ENCODE measurements at regions not wholly inside any gene's neighbourhood (a gene's known extent, or its start where the extent isn't known, plus 50 kb on each side); places are given as distances from the start of the nearest gene placed in this dataset.

DNA sequence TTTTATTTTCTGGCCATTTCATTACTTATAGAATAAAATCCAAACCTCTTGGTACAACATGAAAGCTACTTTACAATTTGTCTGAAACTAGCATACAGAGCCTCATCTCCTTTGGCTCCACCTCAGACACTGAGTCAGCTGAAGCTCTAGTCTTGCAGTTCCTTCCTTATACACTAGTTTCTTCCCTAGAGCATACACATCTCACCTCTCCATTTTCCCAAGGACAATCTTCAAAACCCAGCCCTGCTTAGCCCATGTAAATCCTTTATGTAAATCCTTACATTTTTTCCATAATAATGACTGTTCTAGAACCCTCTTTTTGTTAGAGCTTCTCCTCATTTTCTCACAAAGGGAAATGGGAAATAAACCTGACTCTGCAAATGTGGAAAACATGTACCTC, 463.4 kb downstream of the SLC16A7 start:
- no peak overlapping the region for H3K27ac Mint-ChIP-seq
- no peaks in the 10 kb centered on the region for H3K4me1 ChIP-seq
- no peaks in the 10 kb centered on the region for H3K36me3 Mint-ChIP-seq
- H4K20me1 ChIP-seq (ENCODE audit: low read depth): no peaks in the 10 kb centered on the region
- H3K79me2 ChIP-seq (ENCODE audit: low read depth): no peaks in the 10 kb centered on the region
- H3K4me3 Mint-ChIP-seq: no peak overlapping the region
- no peak overlapping the region for H3K9ac ChIP-seq
- no peaks in the 10 kb centered on the region for H3K36me3 ChIP-seq
- no peaks in the 10 kb centered on the region for H3K9me3 ChIP-seq (ENCODE audit: low read depth)
- peaks cover 2% of the 10 kb centered on the region for H3K27me3 Mint-ChIP-seq (ENCODE audit: insufficient read depth, low read depth)
- no peaks in the 10 kb centered on the region for H3K27me3 ChIP-seq
- no peak overlapping the region for H2AFZ ChIP-seq (replicated peaks)
- no peaks in the 10 kb centered on the region for H3K9me3 Mint-ChIP-seq
- H3K4me1 Mint-ChIP-seq: no peaks in the 10 kb centered on the region
- H3F3A ChIP-seq (ENCODE audit: low read depth): no peaks in the 10 kb centered on the region
- no peak overlapping the region for H3K4me2 ChIP-seq
- H3K27ac ChIP-seq: no peak overlapping the region
- no peak for DNase-seq (ENCODE audit: low spot score)
- H3K4me3 ChIP-seq: no peak overlapping the region
- TF ChIP-seq EZH2 (IDR thresholded peaks at IDR 0.05) (no peak), CTCF (IDR thresholded peaks at IDR 0.05) (no peak), EZH2phosphoT487 (IDR thresholded peaks at IDR 0.05) (no peak)

- H3K4me3 Mint-ChIP-seq: no peak overlapping the region
These were observed 470.8 kb downstream of the SLC16A7 start for GRCh38 chr12:60066655-60067054.

GRCh38 chr12:60070552-60070951, 474.7 kb downstream of the SLC16A7 start:
- Histone ChIP-seq H3K27ac (no peak overlapping the region), H4K20me1 (ENCODE audit: low read depth) (no peaks in the 10 kb centered on the region), H3K4me1 (no peaks in the 10 kb centered on the region), H3K27me3 (no peaks in the 10 kb centered on the region), H3K4me3 (no peak overlapping the region), H3K36me3 (no peaks in the 10 kb centered on the region), H3K9me3 (ENCODE audit: low read depth) (no peaks in the 10 kb centered on the region), H3K4me2 (no peak overlapping the region), H3F3A (ENCODE audit: low read depth) (no peaks in the 10 kb centered on the region), H2AFZ (replicated peaks) (no peak overlapping the region), H3K9ac (no peak overlapping the region), H3K79me2 (ENCODE audit: low read depth) (no peaks in the 10 kb centered on the region)
- DNase-seq (ENCODE audit: low spot score): no peak
- Mint-ChIP-seq H3K27ac (no peak overlapping the region), H3K4me1 (no peaks in the 10 kb centered on the region), H3K27me3 (ENCODE audit: insufficient read depth, low read depth) (no peaks in the 10 kb centered on the region), H3K9me3 (no peaks in the 10 kb centered on the region), H3K36me3 (no peaks in the 10 kb centered on the region), H3K4me3 (no peak overlapping the region)
- TF ChIP-seq CTCF (IDR thresholded peaks at IDR 0.05) (no peak), EZH2phosphoT487 (IDR thresholded peaks at IDR 0.05) (no peak), EZH2 (IDR thresholded peaks at IDR 0.05) (no peak)

More at GRCh38 chr12:60066655-60067054, 470.8 kb downstream of the SLC16A7 start:
- H3K9ac ChIP-seq: no peak overlapping the region
- Mint-ChIP-seq H3K27me3 (ENCODE audit: insufficient read depth, low read depth) (peaks cover 2% of the 10 kb centered on the region), H3K27ac (no peak overlapping the region), H3K4me1 (no peaks in the 10 kb centered on the region), H3K9me3 (no peaks in the 10 kb centered on the region), H3K36me3 (no peaks in the 10 kb centered on the region)
- no peak overlapping the region for H3K27ac ChIP-seq
- H2AFZ ChIP-seq (replicated peaks): no peak overlapping the region
- DNase-seq (ENCODE audit: low spot score): no peak
- no peaks in the 10 kb centered on the region for H3K4me1 ChIP-seq
- H3K9me3 ChIP-seq (ENCODE audit: low read depth): no peaks in the 10 kb centered on the region
- H3K4me2 ChIP-seq: no peak overlapping the region
- TF ChIP-seq CTCF (IDR thresholded peaks at IDR 0.05): no peak
- no peak for TF ChIP-seq EZH2phosphoT487 (IDR thresholded peaks at IDR 0.05)
- TF ChIP-seq EZH2 (IDR thresholded peaks at IDR 0.05): no peak
- H3K4me3 ChIP-seq: no peak overlapping the region
- no peaks in the 10 kb centered on the region for H3K79me2 ChIP-seq (ENCODE audit: low read depth)
- H3K27me3 ChIP-seq: no peaks in the 10 kb centered on the region
- H3K36me3 ChIP-seq: no peaks in the 10 kb centered on the region
- H3F3A ChIP-seq (ENCODE audit: low read depth): no peaks in the 10 kb centered on the region
- H4K20me1 ChIP-seq (ENCODE audit: low read depth): no peaks in the 10 kb centered on the region
